Adrenal gland (tissue), 5 donors: ENCODE measurements at regions not wholly inside any gene's neighbourhood (a gene's known extent, or its start where the extent isn't known, plus 50 kb on each side); places are given as distances from the start of the nearest gene placed in this dataset.

Experiments used
- CTCF ChIP-seq, 6 experiments: fragments of 450-650 bp in 4 of 6; fragments of 200-600 bp in 2 of 6; sonication (generic) in 1 of 6; IDR thresholded peaks; 1 replicate in 5 of 6; 2 replicates in 1 of 6; pipeline versions ENCODE4 v1.5.1 to v1.8.0; 2016 to 2021; ENCODE audit warnings: antibody characterized with exemption in 6 of 6, mild to moderate bottlenecking in 2 of 6, moderate library complexity in 1 of 6
- POLR2A ChIP-seq, 2 donors: fragments of 450-650 bp; IDR thresholded peaks; one replicate each; pipeline ENCODE4 v1.6.1; 2017; ENCODE audit warnings: antibody characterized with exemption in 2 of 2, mild to moderate bottlenecking in 2 of 2, moderate library complexity in 1 of 2
- donor health status: DM: no; HTN: no; CAD: no.

DNA sequence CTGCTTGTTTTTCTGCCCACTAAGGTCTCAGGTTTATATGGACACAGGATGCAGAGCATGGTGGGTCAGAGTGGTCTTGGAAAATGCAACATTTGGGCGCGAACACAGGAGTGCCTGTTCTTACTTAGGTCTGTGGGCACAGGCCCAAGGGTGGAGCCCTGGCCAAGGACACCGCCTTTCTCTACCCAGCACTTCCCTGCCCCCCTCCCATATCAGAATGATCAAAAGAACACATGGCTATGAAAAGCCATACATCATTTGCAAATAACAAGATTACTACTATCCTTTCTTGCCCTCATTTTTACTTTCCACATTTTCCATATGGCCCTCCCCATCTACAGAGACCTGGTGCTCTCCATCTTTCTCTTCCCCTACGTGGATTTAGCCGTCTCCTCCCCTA lies 162.2 kb downstream of the ENC1 start:
- TF ChIP-seq CTCF (IDR thresholded peaks at IDR 0.05) (no peak), POLR2A (IDR thresholded peaks at IDR 0.05) (no peak)
